GM12864 (cell line): ENCODE measurements at regions not wholly inside any gene's neighbourhood (a gene's known extent, or its start where the extent isn't known, plus 50 kb on each side); places are given as distances from the start of the nearest gene placed in this dataset.

Experiments used
- DNase-seq: peaks from one replicate; pipeline ENCODE4 v3.0.0-alpha.2; 2011; ENCODE audit warnings: low read depth
- H3K4me3 ChIP-seq: 2 replicates; pipeline ENCODE4 v1.5.1; 2011; ENCODE audit warnings: mild to moderate bottlenecking, low read depth, low read length, control low read depth
- CTCF ChIP-seq: IDR thresholded peaks from 2 replicates; pipeline ENCODE4 v1.5.1; 2011; ENCODE audit warnings: low read depth, mild to moderate bottlenecking, moderate library complexity, low read length, control low read depth, inconsistent platforms; ENCODE audit errors: missing control alignments

DNA sequence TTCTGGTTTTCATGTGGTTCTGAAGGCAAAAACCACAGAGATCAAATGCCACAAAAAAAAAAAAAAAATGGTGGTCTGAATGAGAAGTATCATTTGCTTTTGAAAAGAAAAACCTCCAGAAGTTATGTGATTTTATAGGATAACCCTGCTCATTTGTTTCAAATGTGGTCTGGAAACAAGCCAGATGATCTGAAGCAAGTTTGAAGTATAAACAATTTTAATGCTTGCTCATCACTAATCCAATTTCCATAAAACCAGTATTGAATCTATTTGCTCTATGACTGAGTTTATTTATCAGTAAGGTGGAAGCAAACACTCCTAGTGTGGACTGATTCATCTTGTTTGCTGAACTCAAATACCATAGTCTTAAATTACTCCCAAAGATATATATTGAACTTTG is 407.3 kb upstream of the FLRT2 start:
- TF ChIP-seq CTCF: no peak
- no peak overlapping the region for H3K4me3 ChIP-seq
- no peak for DNase-seq

DNA sequence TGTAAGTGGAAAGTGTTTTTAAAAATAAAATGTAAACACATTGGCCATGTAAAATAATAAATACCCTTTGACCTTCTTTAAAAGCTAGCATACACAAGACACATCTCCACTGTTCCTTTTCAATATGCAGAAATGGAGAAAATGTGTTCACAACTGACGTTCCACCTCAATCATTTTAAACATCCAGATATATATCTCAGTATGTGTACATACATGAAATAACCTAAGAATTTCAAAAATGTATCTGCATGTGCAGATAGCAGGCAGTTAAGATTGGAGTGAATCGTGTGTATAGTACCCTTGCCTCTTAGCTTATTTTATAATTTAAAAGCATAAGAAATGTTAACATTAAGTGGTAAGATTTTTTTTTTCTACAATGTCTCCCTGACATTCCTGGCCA is 406.2 kb upstream of the FLRT2 start:
- TF ChIP-seq CTCF: no peak

GRCh38 chr14:85124631-85125290 is 405.2 kb upstream of the FLRT2 start:
- H3K4me3 ChIP-seq: no peak overlapping the region
- no peak for TF ChIP-seq CTCF
- DNase-seq: no peak

More for the DNA sequence above, 406.2 kb upstream of the FLRT2 start:
- DNase-seq: no peak
- H3K4me3 ChIP-seq: no peak overlapping the region

- DNase-seq: no peak
- H3K4me3 ChIP-seq: no peak overlapping the region
- TF ChIP-seq CTCF: no peak
Observed at GRCh38 chr14:85125291-85125670, 404.7 kb upstream of the FLRT2 start.

GRCh38 chr14:85129921-85130320 is 400.0 kb upstream of the FLRT2 start:
- no peak for TF ChIP-seq CTCF
- no peak overlapping the region for H3K4me3 ChIP-seq
- no peak for DNase-seq

- DNase-seq: no peak
- TF ChIP-seq CTCF: no peak
- H3K4me3 ChIP-seq: no peak overlapping the region
Observed at GRCh38 chr14:85131226-85131922, 398.6 kb upstream of the FLRT2 start.

GRCh38 chr14:85142982-85143381 is 387.0 kb upstream of the FLRT2 start:
- TF ChIP-seq CTCF: no peak
- DNase-seq: no peak
- no peak overlapping the region for H3K4me3 ChIP-seq
